WTC11 (cell line): ENCODE measurements at regions not wholly inside any gene's neighbourhood (a gene's known extent, or its start where the extent isn't known, plus 50 kb on each side); places are given as distances from the start of the nearest gene placed in this dataset.
"Not testable (repeated sequence)": the region's sequence is repeated elsewhere in the genome, so short reads cannot be mapped to it uniquely, and the experiment has no call there.

Experiments used
- IRF1 ChIP-seq: sonication (generic); formaldehyde crosslinking; IDR thresholded peaks from 2 replicates; pipeline ENCODE4 v1.8.0; 2023; ENCODE audit warnings: missing genetic modification reagents
- JUN ChIP-seq: sonication (generic); formaldehyde crosslinking; IDR thresholded peaks from 2 replicates; pipeline ENCODE4 v1.8.0; 2023; ENCODE audit warnings: mild to moderate bottlenecking, missing genetic modification reagents
- MYBL2 ChIP-seq: sonication (generic); formaldehyde crosslinking; IDR thresholded peaks from 2 replicates; pipeline ENCODE4 v1.8.1; 2023; ENCODE audit warnings: mild to moderate bottlenecking, moderate library complexity, missing genetic modification reagents
- NFATC4 ChIP-seq: fragments of 250-450 bp; sonication (Bioruptor Pico); IDR thresholded peaks from 2 replicates; pipeline ENCODE4 v1.9.0; 2021; ENCODE audit warnings: mild to moderate bottlenecking
- PRDM15 ChIP-seq: sonication (generic); formaldehyde crosslinking; IDR thresholded peaks from 2 replicates; pipeline ENCODE4 v1.8.0; 2022; ENCODE audit warnings: missing genetic modification reagents
- RELA ChIP-seq: sonication (generic); formaldehyde crosslinking; IDR thresholded peaks from 2 replicates; pipeline ENCODE4 v1.8.1; 2022; ENCODE audit warnings: missing genetic modification reagents, mild to moderate bottlenecking, borderline replicate concordance
- USF2 ChIP-seq: sonication (generic); formaldehyde crosslinking; IDR thresholded peaks from 2 replicates; pipeline ENCODE4 v1.8.1; 2023; ENCODE audit warnings: mild to moderate bottlenecking, missing genetic modification reagents, moderate library complexity
- TF ChIP-seq, protein P1 (sequence below): fragments of 200-600 bp; IDR thresholded peaks from 2 replicates; pipeline ENCODE4 v1.8.0; 2022; ENCODE audit warnings: antibody characterized with exemption

DNA sequence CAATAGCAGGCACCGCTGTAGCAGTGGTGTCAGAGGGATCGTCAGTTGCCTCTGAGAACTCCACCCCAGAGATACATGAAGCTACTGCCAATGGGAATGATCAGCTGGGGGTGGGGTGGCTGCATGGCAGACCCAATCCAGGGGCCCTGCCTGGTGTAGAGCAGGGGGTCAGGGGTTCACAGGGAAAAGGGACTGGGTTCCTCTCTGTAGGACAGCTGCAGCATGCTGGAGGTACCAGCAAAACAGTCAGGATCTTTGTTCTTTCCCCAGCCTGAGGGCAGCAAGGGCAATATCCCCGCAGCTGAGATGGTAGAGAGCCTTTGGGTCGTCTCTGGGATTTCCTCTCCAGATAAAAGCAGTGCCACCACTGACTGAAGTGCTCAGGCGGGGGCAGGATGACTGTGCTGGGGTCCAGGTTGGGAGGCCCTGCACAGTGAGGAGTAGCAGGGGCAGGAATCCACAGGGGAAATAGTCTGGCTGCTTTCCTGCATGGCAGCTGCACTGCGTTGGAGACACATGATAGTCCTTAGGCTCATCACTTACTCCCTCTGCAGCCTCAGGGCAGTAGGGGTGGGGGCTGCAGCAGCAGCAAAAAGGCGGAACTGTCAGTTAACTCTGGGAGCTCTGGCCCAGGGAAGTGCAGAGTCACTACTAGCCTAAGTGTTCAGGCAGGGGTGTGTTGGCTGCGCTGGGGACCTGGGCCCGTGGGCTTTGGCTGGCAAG, 203.0 kb upstream of the ZNF658 start:
- TF ChIP-seq, protein P1, sequence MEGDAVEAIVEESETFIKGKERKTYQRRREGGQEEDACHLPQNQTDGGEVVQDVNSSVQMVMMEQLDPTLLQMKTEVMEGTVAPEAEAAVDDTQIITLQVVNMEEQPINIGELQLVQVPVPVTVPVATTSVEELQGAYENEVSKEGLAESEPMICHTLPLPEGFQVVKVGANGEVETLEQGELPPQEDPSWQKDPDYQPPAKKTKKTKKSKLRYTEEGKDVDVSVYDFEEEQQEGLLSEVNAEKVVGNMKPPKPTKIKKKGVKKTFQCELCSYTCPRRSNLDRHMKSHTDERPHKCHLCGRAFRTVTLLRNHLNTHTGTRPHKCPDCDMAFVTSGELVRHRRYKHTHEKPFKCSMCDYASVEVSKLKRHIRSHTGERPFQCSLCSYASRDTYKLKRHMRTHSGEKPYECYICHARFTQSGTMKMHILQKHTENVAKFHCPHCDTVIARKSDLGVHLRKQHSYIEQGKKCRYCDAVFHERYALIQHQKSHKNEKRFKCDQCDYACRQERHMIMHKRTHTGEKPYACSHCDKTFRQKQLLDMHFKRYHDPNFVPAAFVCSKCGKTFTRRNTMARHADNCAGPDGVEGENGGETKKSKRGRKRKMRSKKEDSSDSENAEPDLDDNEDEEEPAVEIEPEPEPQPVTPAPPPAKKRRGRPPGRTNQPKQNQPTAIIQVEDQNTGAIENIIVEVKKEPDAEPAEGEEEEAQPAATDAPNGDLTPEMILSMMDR, result not testable (repeated sequence)
- TF ChIP-seq NFATC4; JUN (CRISPR knock-in tag); USF2; MYBL2; RELA (CRISPR knock-in tag); IRF1 (CRISPR knock-in tag); PRDM15: not testable (repeated sequence)
